NCI-H187 (cell line): ENCODE measurements at regions not wholly inside any gene's neighbourhood (a gene's known extent, or its start where the extent isn't known, plus 50 kb on each side); places are given as distances from the start of the nearest gene placed in this dataset.

Source experiments
- DNase-seq, 2 experiments: peaks; one replicate each; lab custom pipeline; 2025; lab: John Stamatoyannopoulos, UW

- no peak for DNase-seq
Observed at GRCh38 chr7:124692425-124692824, 73.2 kb downstream of the GPR37 start.

GRCh38 chr7:124690840-124691239 is 74.8 kb downstream of the GPR37 start:
- DNase-seq: no peak

GRCh38 chr7:124689931-124690330 is 75.7 kb downstream of the GPR37 start:
- no peak for DNase-seq

GRCh38 chr7:124689523-124689922 is 76.1 kb downstream of the GPR37 start:
- DNase-seq: no peak

- DNase-seq: no peak
Observed at GRCh38 chr7:124688991-124689390, 76.6 kb downstream of the GPR37 start.

- no peak for DNase-seq
Observed at GRCh38 chr7:124686543-124687171, 78.9 kb downstream of the GPR37 start.

GRCh38 chr7:124681946-124682345 is 83.6 kb downstream of the GPR37 start:
- no peak for DNase-seq

GRCh38 chr7:124680304-124680703 is 85.3 kb downstream of the GPR37 start:
- no peak for DNase-seq

- no peak for DNase-seq
Observed at GRCh38 chr7:124679586-124680225, 85.9 kb downstream of the GPR37 start.

GRCh38 chr7:124679146-124679545 is 86.4 kb downstream of the GPR37 start:
- no peak for DNase-seq

GRCh38 chr7:124674451-124674850 is 91.1 kb downstream of the GPR37 start:
- DNase-seq: no peak

GRCh38 chr7:124672011-124672410 is 93.6 kb downstream of the GPR37 start:
- no peak for DNase-seq

GRCh38 chr7:124667312-124668153 is 98.1 kb downstream of the GPR37 start:
- DNase-seq: no peak

- no peak for DNase-seq
Observed at GRCh38 chr7:124662937-124663336, 102.7 kb downstream of the GPR37 start.

- DNase-seq: no peak
Observed at GRCh38 chr7:124662372-124662771, 103.2 kb downstream of the GPR37 start.

- no peak for DNase-seq
Observed at GRCh38 chr7:124655990-124656389, 109.6 kb downstream of the GPR37 start.

GRCh38 chr7:124652237-124652636 is 113.4 kb downstream of the GPR37 start:
- DNase-seq: no peak

- no peak for DNase-seq
Observed at GRCh38 chr7:124651136-124651535, 114.5 kb downstream of the GPR37 start.

- no peak for DNase-seq
Observed at GRCh38 chr7:124649397-124650014, 116.1 kb downstream of the GPR37 start.

- no peak for DNase-seq
Observed at GRCh38 chr7:124647630-124648306, 117.8 kb downstream of the GPR37 start.

- no peak for DNase-seq
Observed at GRCh38 chr7:124645704-124646103, 119.9 kb downstream of the GPR37 start.

- DNase-seq: no peak
Observed at GRCh38 chr7:124643311-124643811, 122.2 kb downstream of the GPR37 start.
